Muscle of back (tissue), 3 donors: ENCODE measurements at regions not wholly inside any gene's neighbourhood (a gene's known extent, or its start where the extent isn't known, plus 50 kb on each side); places are given as distances from the start of the nearest gene placed in this dataset.
"Not testable (repeated sequence)": the region's sequence is repeated elsewhere in the genome, so short reads cannot be mapped to it uniquely, and the experiment has no call there.

Experiments
- DNase-seq, 3 donors: peaks; one replicate each; pipeline versions ENCODE4 v3.0.0 to v3.0.0-alpha.2; 2013

DNA sequence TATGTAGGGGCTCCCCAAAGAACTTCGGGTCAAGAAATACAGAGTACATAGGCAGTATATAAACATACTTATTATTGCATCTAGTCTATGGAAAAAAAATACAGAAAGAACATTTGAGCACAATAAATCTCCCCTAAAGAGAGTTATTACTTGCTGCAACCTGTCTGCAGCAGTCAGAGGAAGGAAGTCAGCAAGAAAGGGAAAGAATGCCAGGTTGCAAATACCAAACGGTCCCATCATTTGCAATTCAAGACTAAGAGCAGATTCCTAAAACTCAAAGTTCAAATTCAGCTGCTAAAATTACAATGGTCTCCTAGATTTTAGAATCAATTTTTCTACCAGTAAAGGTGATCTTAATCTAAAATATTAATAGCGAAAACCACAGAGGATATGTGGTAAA lies 236.2 kb upstream of the NUDT6 start:
- no peak for DNase-seq

DNA sequence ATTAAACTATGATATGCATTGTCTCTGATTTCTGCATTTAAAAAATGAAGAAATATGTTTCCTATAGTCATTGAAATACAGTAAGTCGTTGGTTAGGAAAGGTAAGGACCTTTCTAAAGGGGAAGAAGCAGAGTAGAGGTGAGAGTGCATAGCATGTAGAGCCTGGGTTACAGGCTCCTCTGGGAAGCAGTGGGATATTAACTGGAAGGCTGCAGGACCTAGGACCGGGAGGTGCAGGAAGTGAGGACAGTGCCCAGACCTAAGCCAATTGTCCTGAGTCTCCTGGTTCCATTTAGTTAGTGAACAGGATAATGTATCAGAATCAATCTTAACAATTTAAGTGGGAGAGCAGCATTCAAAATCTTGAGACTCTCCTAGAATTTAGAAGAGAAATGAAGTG lies 237.1 kb upstream of the NUDT6 start:
- no peak for DNase-seq

DNA sequence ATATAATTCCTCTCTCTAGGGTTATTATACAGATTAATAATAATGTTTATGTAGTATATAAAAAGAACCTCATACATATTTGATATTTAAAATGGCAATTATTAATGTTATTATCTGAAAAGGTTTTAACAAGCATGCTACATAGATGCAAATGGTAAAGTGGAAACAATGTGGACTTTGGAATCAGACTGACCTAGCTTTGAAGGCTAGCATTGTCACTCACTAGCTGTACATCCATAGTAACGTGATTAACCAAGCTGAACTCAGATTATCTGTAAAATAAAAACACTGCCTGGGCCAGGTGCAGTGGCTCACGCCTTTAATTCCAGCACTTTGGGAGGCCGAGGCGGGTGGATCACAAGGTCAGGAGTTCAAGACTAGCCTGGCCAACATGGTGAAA lies 233.7 kb upstream of the SPRY1 start:
- DNase-seq, result no peak

DNA sequence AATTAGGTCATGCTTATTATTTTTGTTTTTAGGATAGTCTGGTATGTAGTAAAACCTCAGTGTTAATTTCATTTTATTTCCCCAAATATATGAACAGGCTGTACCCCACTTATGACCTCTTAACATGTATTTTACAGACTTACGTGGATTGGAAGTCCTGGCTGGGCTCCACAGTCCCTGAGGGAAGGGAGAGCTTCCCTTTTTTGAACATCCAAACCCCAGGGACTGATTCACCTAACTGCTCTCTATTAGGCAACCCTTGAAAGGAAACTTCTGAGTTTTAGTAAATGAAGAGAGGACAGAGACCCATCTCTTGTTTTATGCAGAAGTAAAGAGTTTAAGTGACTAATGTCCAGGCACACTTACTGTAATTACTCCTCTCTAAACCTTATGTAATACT lies 233.1 kb upstream of the SPRY1 start:
- no peak for DNase-seq

DNA sequence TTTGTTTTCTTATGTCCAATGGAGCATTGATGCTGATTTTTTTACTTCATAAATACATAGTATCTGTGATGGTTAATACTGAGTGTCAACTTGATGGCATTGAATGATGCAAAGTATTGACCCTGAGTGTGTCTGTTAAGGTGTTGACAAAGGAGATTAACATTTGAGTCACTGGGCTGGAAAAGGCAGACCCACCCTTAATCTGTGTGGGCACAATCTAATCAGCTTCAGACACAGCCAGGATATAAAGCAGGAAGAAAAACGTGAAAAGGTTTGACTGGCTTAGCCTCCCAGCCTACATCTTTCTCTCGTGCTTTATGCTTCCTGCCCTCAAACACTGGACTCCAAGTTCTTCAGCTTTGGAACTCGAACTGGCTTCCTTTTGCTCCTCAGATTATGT lies 230.6 kb upstream of the SPRY1 start:
- DNase-seq, result no peak

DNA sequence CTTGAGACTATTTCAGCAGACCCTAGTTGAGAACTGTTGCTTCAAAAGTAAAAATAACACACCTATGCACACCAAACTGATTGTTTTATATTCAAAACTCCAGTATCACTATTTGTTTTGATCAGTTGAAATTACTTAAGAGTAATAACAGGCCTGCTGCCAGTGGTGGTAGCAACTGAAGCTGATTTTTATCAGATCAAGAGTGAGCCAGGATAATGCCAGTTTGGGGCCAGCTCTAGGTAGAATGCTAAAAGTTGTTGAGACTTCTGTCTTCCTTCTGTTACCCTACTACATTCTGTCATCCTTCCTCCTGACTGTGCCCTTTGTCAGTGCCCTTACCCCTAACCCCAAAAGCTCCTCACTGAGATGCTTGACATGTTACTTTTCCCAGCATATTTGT lies 228.7 kb upstream of the SPRY1 start:
- no peak for DNase-seq

DNA sequence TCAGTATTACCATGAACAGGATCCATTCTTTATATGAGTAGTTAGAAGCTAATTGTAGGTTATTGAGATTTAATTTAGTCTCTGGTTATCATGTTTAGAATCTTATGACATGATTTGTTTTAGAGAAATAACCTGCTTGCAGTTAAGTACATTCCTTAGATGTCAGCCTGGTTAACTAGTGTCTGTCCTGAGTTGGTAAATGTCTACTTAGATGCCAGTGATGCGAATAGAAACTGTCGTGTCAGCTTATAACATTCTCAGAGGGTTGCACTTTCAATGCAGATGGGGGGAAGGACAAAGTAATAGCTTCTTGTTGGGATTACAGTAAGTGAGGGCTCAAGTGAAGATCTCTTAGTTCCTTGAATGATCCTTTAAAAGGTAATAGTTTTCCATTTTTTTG lies 227.8 kb upstream of the SPRY1 start:
- no peak for DNase-seq

DNA sequence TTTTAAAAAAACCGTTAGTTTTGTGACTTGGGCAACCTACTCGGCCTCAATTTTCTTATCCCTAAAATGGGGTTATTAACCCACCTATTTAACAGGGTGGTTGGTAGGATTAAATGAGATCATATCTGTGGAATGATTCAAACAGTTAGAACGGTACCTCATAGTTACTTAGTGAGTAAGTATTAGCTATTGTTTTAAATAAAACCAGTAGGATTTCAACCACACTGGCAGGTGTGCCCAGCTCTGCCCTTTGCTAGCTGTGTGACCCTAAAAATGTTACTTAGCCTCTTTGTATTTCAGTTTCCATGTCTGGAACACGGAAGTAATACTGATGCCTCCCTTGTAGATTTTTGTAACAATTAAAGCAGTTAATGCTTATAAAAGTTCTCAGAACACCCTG lies 225.8 kb upstream of the SPRY1 start:
- DNase-seq, result no peak

DNA sequence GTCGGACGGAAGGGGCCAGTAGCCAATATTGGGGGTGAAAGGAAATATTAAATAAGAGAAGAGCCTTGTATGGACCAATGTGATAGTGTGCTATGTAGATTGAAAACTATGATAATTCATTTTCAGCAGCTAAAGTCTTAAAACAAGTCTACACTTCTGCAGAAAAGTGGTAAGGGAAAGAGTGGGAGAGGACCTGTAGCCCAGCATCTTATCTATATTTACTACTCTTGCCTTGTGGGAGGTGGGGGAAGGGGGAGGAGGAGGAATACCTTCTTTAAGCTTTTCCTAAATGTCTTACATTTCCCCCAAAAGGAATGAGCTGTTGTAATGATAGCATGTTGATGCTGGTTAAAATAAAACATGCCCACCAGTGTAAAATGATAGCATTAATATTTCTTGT lies 220.0 kb upstream of the SPRY1 start:
- no peak for DNase-seq

DNA sequence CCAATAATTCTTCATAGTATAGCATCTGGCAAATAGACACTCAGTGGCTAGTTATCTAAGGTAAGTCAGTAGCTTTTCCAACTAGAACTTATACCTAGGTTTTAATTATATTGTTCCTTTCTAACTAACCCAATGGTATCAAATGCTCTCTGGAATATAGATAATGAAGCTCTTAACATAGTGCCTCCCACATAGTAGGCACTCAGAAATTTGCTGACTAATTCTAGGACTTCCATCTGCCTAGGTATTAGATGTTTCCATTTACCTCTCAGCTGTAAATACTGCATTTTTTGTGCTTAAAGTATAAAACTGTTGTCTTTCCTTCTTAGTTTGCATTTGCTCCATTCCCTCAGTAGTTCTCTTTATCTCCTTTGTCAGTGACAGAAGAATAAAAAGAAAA lies 214.3 kb upstream of the SPRY1 start:
- no peak for DNase-seq

DNA sequence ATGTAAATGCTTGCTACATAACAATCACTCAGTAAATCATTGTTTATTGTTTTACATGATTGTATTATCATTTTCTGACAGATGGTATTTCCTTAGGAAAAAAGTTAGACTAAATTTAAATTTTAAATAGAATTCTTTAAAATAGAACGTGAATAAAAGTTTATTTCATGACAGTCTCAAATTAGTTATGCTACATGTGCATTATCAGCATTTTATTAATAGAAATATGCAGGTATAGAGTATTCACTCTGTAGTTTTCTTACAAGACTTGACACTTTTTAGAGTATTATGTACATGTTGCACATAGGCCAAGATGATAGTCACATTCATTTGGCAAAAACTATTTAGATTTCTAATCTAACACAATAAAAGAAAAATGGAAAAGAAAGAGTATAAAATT lies 213.3 kb upstream of the SPRY1 start:
- DNase-seq, result no peak

DNA sequence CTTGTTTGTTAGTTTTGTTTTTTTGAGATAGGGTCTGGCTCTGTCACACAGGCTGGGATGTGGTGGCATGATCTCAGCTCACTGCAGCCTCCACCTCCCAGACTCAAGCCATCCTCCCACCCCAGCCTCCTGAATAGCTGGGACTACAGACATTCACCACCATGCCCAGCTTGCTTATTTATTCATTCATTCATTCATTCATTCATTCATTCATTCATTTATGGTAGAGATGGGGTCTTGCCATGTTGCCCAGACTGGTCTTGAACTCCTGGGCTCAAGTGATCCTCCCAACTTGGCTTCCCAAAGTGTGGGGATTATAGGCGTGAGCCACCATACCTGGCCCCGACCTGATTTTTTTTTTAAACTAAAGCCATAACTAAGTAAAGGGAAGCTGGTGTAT lies 212.8 kb upstream of the SPRY1 start:
- DNase-seq, result not testable (repeated sequence)

DNA sequence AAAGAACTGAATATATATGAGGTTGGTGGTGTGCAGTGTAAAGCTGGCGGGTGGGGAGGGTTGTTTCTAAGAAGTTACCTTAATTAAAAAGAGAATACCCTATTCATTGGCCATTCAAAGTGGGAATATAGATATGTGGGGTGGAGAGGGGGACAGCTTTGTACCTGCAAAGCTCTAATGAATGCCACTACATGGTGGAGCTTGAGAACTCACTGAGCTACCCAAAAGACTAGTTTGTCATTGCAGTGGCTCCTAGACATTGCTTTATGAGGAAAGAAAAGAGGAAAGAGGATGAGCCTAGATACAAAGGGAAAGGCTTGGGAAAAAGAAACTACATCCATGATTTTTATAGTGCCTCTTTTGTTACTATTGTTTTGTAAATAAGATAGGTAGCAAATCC lies 209.9 kb upstream of the SPRY1 start:
- no peak for DNase-seq

DNA sequence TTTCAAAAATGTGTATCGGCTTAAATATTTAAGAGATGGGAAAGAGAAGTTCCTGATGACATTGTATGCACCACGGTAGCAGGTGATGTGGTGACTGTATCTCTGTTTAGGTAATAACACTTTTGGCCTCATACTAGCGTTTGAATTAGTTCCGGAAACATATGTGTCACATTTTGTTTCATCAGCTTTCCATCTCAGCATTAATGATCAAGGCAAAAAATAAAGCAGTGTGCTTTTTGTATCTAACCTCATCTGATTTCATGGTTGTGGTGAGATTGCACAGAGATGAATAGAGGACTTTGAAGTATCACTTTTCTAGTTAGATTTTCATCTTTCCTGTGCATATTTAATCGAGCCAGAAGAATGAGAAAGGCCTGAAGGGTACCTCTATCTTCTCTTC lies 206.4 kb upstream of the SPRY1 start:
- DNase-seq, result no peak

DNA sequence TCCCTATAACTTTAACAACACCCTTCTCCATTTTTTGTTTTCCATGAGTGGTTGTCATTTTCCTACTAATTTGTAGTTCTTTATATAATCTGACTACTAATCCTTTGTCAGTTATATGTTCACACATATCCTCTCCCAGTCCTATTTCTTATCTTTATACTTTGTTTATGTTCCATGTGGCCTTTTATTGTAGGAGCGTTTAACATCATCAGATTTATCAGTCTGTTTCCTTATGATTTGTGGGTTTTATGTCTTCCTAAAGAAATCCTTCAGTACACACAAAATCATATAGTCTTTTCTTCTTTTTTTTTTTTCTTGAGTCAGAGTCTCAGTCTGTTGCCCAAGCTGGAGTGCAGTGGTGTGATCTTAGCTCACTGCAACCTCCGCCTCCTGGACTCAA lies 204.9 kb upstream of the SPRY1 start:
- DNase-seq, result no peak

DNA sequence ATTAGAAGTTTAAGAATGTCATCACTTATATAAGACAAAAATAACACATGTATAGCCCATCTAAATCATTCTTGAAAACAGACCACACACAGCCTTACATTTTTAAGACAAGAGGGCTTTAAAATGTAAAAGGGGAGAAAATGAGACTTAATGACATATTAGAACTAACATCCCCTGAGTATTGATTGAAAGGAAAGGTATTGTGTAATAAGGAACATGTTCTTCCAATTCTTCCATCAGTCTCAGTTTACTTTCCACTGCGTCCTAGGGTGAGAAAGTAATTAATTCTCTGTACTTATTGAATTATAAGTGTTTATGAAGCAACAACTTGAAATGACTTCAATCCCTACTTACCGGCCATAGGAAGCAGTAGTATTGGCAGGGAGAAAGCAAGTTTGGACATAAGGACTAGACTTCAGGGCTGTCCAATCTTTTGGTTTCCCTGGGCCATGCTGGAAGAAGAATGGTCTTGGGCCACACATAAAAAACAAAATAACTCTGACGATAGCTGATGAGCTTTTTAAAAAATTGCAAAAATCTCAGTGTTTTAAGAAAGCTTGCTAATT lies 202.7 kb upstream of the SPRY1 start:
- DNase-seq, result peak in 1 of 3 donors; percentile 20

DNA sequence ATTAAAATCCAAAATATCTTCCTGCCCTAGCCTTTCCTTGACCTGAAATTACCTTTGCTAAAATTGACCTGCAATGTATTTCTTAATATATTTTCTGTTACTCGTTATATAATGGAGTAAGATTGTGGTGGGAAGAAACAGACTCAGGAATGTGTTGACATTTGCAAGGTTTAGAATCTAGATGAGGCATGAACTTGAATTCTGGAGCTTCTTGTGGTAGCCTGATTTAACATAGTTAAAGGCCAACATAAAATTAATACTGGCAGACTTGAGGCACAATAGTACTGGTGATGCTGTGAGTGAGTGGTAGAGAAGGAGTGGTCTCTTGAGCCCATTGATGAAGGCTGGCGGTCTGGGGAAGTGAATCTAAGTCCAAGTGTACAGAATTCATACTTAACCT lies 197.9 kb upstream of the SPRY1 start:
- no peak for DNase-seq

DNA sequence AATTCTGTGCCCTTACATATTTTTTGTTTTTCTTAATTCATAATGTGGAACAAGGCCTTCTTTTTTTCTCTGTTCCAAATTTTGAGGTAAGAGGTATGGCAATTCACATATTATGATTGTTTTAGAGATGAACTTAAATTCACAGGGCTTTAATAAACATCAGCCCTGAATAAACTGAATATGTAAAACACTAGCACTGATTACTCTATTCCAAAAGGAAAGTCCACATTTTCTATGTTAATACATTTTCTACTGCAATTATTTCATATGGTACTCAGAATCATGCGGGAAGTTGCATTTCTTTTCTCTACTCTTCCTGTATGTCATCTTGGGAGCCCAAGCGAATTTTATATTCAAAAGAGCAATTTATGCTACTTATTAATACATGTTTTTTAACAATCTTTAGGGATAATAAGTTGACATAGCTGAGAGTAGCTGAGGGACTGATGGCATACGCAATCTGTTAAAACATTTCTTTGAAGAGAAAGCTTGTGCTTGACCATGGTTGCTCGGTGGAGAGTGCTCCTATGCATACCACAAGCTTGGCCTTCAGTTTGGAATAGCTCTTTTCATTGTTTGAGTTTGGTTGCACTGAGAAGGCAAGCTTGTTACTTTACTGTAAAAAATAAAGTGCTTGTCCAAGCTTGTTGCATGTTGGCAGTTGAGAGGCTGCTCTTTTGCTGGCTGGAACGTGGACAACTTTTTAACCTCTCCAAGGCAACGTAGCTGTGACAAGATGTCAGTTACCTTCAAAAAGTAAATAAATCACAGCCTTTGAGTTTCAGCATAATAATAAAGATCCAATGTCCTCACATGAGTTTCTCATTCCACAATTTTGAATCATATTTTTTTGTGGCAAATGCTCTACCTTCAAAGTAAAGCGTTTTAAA lies 196.3 kb upstream of the SPRY1 start:
- peak in 1 of 3 donors; percentile 16 for DNase-seq

DNA sequence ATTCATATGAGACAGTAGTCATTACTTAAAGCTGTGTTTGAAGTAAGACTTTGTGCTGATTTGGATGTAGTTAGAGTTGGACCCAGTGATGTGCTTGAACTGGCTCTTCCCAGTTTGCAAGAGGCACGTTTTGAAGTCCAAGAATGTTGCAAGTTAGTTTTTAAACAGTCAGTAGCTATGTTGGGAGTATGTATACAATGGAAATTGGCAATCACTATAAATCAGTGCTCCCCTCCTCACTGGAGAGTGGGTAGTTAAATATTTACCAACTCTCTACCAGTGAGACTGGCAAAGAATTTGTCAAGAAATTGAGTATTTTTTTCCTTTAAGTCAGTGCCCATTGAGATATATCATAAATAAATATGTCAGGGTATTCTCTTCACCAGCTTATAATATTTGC lies 191.9 kb upstream of the SPRY1 start:
- DNase-seq, result no peak

DNA sequence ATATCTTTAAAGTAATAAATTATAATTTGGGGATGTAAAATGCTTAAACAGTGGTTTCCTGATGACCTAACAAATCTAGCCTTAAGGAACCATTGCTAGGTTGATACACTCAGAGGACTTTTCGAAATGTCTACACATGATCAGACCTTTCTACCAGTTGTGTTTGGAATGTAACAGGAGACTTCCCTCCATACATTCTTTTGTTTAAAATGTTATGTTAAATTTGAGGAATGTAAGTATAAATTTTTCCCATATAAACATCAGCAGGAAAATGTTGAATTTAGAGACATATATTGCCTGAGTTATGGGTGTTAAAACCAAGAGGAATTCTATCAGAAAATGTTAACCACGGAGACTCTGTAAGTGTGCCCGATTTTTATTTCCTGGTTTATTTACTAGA lies 190.6 kb upstream of the SPRY1 start:
- DNase-seq, result peak in 1 of 3 donors; percentile 8

DNA sequence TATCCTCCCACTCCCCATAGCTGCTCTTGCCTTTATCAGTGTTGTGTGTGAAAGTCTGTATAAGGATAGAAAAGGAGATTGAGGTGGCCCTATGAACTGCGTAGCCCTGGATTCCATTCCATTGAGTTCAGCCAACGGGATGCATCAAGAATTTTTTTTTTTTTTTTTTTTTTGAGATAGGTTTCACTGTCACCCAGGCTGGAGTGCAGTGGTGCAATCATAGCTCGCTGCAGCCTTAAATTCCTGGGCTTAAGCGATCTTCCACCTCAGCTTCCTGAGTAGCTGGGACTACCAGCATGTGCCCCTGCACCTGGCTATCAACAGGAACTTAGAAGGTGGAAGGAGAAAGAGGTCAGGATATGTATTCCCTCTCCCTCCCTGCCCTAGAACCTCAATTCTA lies 187.2 kb upstream of the SPRY1 start:
- no peak for DNase-seq

DNA sequence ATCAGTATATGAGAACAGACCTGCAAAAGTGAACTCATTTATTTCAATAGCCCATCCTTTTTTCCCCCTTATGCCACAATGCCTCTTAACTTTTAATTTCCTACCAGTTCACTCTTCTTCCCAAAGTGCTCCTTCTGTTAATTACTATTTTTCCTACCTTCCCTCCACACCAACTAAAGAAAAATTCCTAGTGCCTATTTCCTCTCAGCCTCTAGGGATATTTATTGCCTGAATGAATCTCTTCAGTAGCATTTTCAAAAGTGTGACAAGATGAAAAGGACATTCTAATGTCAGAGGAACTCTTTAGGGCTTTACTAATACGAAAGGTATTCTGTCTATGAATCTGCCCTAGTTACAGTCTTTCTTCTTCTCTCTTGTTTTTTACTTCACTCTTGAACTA lies 181.1 kb upstream of the SPRY1 start:
- DNase-seq, result no peak

DNA sequence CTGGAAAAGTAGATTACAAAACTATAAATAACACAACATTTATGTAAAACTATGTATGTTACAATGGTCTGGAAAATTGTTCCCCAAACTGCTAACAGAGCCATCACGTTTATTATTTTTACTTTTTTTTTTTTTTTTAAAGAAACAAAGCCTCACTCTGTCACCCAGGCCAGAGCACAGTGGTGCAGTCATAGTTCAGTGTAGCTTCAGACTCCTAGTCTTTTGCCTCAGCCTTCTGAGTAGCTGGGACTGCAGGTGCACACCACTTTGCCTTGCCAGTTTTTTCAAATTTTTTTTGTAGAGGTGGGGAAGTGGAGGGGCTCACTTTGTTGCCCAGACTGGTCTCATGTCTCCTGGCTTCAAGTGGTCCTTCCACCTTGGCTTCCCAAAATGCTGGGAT lies 180.1 kb upstream of the SPRY1 start:
- no peak for DNase-seq

DNA sequence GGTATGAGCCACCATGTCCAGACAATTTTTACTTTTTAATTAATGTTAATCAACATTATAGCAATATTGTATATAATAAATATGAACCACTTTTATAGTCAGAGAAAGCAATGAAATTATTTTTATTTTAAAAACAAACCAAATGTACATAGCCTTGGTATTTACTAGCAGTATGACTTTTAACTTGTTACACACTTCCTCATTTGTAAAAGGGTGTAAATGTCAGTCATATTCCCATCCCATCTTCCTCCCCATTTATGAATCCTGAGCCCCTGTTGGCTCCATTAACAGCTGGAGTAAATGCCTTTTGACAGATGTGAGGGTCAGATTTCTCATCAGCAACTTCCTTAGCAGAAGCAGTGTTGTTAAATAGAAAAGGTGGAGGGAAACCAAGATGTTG lies 179.6 kb upstream of the SPRY1 start:
- no peak for DNase-seq
